ENCODE measurements at regions not wholly inside any gene's neighbourhood (a gene's known extent, or its start where the extent isn't known, plus 50 kb on each side); places are given as distances from the start of the nearest gene placed in this dataset.

DNA sequence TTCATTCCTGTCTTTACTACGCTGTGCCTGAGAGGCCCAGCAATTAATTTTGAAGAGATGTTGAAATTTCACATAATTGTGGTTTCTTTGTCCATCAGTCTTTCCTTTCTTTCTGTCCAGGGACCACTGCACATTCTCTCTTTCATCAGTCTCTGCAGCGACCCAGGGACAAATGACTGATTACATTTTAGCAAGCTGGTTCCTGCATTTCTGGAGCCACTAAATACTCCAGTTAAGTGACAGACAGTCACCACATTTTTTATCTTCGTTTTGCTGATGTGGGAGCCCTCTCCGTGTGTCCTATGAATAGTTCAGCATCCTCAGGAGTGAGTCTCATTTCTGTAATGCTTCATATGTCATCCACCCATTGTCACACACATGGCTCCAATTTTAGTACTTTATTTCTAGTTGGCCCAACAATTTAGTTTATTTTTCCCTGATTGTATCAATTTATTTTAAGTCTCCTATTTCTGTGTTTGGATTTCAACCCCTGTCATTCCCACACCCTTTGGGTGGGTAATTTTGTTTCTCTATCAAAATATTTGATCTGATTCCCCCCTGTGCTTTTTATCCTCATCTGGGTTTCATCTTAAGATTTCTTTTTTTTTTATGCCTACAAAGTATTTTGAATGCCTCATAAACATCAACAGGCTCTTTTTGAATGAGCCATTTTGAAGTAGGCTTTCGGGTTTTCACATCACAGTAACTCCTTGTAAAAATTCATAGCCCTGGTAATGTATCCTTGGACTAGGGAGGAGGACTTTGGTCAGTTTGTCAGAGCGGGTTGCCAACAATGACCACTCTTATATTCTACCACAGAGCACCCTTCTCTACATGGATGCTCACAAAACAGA is 1196.5 kb downstream of the GALC start:
- TF ChIP-seq, protein P1, sequence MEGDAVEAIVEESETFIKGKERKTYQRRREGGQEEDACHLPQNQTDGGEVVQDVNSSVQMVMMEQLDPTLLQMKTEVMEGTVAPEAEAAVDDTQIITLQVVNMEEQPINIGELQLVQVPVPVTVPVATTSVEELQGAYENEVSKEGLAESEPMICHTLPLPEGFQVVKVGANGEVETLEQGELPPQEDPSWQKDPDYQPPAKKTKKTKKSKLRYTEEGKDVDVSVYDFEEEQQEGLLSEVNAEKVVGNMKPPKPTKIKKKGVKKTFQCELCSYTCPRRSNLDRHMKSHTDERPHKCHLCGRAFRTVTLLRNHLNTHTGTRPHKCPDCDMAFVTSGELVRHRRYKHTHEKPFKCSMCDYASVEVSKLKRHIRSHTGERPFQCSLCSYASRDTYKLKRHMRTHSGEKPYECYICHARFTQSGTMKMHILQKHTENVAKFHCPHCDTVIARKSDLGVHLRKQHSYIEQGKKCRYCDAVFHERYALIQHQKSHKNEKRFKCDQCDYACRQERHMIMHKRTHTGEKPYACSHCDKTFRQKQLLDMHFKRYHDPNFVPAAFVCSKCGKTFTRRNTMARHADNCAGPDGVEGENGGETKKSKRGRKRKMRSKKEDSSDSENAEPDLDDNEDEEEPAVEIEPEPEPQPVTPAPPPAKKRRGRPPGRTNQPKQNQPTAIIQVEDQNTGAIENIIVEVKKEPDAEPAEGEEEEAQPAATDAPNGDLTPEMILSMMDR (IDR thresholded peaks at IDR 0.05), result no peak
- no peak for TF ChIP-seq POLR2A (IDR thresholded peaks at IDR 0.05)

Measured in breast epithelium (tissue), 3 donors.